ENCODE measurements at regions not wholly inside any gene's neighbourhood (a gene's known extent, or its start where the extent isn't known, plus 50 kb on each side); places are given as distances from the start of the nearest gene placed in this dataset.

DNA sequence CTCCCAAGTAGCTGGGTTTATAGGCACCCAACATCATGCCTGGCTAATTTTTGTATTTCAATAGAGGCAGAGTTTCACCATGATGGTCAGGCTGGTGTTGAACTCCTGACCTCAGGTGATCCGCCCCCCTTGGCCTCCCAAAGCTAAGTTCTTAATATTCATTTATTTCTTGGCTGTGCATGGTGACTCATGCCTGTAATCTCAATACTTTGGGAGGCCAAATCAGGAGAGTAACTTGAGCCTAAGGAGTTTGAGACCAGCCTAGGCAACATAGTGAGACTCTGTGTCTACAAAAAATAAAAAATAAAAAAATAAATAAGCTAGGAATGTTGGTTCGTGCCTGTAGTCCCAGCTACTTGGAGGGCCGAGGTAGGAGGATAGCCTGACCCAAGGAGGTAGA is 587.1 kb upstream of the FTMT start:
- in situ Hi-C loops (cut with MboI), result no loop called here
- Histone ChIP-seq H3K9me3 (replicated peaks; ENCODE audit: control insufficient read depth, insufficient read depth, low read depth, low read length) (no peaks in the 10 kb centered on the region; the same call in 1 of the 2 replicates), H2AFZ (ENCODE audit: low read depth, low read length) (no peak overlapping the region), H3K4me3 (no peak overlapping the region), H3K4me2 (ENCODE audit: insufficient read depth, low read length) (no peak overlapping the region), H3K4me1 (replicated peaks in 1 of 2; ENCODE audit: control insufficient read depth in 2 of 2, insufficient read depth in 2 of 2, low read length in 2 of 2) (no peaks in the 10 kb centered on the region), H3K27me3 (ENCODE audit: control insufficient read depth in 2 of 2, insufficient read depth in 2 of 2, low read length in 2 of 2) (no peaks in the 10 kb centered on the region), H3K27ac (ENCODE audit: extremely low read depth, low read depth, low read length) (no peak overlapping the region), H3K79me2 (ENCODE audit: control insufficient read depth, insufficient read depth, low read length) (no peaks in the 10 kb centered on the region), H3K9me1 (ENCODE audit: control insufficient read depth, insufficient read depth, low read length) (no peaks in the 10 kb centered on the region), H3K9ac (ENCODE audit: insufficient read depth in 1 of 2, low read depth in 2 of 2, low read length in 2 of 2) (no peak overlapping the region), H4K20me1 (replicated peaks; ENCODE audit: control insufficient read depth, insufficient read depth, low read length) (no peaks in the 10 kb centered on the region), H3K36me3 (ENCODE audit: control insufficient read depth, insufficient read depth, low read length) (no peaks in the 10 kb centered on the region)
- ChIA-PET POLR2A (no interaction called here), CTCF (ENCODE audit: low intra/inter-chr PET ratio) (no interaction called here)
- BruUV-seq (replicated peaks), result no TSS peak
- FAIRE-seq, result no peak
- ATAC-seq, result no peak
- DNase-seq (ENCODE audit: extremely low read depth in 1 of 4, low spot score in 3 of 4), result no peak
- intact Hi-C loops (cut with micrococcal nuclease), result no loop called here
- TF ChIP-seq MECOM (CRISPR knock-in tag; IDR thresholded peaks at IDR 0.05) (no peak), GABPB1 (CRISPR knock-in tag; IDR thresholded peaks at IDR 0.05) (no peak), ZSCAN32 (CRISPR knock-in tag; IDR thresholded peaks at IDR 0.05) (no peak), HEY1 (CRISPR knock-in tag; IDR thresholded peaks at IDR 0.05; ENCODE audit: borderline replicate concordance) (no peak)
- TF ChIP-seq, protein P1, sequence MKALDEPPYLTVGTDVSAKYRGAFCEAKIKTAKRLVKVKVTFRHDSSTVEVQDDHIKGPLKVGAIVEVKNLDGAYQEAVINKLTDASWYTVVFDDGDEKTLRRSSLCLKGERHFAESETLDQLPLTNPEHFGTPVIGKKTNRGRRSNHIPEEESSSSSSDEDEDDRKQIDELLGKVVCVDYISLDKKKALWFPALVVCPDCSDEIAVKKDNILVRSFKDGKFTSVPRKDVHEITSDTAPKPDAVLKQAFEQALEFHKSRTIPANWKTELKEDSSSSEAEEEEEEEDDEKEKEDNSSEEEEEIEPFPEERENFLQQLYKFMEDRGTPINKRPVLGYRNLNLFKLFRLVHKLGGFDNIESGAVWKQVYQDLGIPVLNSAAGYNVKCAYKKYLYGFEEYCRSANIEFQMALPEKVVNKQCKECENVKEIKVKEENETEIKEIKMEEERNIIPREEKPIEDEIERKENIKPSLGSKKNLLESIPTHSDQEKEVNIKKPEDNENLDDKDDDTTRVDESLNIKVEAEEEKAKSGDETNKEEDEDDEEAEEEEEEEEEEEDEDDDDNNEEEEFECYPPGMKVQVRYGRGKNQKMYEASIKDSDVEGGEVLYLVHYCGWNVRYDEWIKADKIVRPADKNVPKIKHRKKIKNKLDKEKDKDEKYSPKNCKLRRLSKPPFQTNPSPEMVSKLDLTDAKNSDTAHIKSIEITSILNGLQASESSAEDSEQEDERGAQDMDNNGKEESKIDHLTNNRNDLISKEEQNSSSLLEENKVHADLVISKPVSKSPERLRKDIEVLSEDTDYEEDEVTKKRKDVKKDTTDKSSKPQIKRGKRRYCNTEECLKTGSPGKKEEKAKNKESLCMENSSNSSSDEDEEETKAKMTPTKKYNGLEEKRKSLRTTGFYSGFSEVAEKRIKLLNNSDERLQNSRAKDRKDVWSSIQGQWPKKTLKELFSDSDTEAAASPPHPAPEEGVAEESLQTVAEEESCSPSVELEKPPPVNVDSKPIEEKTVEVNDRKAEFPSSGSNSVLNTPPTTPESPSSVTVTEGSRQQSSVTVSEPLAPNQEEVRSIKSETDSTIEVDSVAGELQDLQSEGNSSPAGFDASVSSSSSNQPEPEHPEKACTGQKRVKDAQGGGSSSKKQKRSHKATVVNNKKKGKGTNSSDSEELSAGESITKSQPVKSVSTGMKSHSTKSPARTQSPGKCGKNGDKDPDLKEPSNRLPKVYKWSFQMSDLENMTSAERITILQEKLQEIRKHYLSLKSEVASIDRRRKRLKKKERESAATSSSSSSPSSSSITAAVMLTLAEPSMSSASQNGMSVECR (CRISPR knock-in tag; IDR thresholded peaks at IDR 0.05), result no peak
- TF ChIP-seq, protein P2, sequence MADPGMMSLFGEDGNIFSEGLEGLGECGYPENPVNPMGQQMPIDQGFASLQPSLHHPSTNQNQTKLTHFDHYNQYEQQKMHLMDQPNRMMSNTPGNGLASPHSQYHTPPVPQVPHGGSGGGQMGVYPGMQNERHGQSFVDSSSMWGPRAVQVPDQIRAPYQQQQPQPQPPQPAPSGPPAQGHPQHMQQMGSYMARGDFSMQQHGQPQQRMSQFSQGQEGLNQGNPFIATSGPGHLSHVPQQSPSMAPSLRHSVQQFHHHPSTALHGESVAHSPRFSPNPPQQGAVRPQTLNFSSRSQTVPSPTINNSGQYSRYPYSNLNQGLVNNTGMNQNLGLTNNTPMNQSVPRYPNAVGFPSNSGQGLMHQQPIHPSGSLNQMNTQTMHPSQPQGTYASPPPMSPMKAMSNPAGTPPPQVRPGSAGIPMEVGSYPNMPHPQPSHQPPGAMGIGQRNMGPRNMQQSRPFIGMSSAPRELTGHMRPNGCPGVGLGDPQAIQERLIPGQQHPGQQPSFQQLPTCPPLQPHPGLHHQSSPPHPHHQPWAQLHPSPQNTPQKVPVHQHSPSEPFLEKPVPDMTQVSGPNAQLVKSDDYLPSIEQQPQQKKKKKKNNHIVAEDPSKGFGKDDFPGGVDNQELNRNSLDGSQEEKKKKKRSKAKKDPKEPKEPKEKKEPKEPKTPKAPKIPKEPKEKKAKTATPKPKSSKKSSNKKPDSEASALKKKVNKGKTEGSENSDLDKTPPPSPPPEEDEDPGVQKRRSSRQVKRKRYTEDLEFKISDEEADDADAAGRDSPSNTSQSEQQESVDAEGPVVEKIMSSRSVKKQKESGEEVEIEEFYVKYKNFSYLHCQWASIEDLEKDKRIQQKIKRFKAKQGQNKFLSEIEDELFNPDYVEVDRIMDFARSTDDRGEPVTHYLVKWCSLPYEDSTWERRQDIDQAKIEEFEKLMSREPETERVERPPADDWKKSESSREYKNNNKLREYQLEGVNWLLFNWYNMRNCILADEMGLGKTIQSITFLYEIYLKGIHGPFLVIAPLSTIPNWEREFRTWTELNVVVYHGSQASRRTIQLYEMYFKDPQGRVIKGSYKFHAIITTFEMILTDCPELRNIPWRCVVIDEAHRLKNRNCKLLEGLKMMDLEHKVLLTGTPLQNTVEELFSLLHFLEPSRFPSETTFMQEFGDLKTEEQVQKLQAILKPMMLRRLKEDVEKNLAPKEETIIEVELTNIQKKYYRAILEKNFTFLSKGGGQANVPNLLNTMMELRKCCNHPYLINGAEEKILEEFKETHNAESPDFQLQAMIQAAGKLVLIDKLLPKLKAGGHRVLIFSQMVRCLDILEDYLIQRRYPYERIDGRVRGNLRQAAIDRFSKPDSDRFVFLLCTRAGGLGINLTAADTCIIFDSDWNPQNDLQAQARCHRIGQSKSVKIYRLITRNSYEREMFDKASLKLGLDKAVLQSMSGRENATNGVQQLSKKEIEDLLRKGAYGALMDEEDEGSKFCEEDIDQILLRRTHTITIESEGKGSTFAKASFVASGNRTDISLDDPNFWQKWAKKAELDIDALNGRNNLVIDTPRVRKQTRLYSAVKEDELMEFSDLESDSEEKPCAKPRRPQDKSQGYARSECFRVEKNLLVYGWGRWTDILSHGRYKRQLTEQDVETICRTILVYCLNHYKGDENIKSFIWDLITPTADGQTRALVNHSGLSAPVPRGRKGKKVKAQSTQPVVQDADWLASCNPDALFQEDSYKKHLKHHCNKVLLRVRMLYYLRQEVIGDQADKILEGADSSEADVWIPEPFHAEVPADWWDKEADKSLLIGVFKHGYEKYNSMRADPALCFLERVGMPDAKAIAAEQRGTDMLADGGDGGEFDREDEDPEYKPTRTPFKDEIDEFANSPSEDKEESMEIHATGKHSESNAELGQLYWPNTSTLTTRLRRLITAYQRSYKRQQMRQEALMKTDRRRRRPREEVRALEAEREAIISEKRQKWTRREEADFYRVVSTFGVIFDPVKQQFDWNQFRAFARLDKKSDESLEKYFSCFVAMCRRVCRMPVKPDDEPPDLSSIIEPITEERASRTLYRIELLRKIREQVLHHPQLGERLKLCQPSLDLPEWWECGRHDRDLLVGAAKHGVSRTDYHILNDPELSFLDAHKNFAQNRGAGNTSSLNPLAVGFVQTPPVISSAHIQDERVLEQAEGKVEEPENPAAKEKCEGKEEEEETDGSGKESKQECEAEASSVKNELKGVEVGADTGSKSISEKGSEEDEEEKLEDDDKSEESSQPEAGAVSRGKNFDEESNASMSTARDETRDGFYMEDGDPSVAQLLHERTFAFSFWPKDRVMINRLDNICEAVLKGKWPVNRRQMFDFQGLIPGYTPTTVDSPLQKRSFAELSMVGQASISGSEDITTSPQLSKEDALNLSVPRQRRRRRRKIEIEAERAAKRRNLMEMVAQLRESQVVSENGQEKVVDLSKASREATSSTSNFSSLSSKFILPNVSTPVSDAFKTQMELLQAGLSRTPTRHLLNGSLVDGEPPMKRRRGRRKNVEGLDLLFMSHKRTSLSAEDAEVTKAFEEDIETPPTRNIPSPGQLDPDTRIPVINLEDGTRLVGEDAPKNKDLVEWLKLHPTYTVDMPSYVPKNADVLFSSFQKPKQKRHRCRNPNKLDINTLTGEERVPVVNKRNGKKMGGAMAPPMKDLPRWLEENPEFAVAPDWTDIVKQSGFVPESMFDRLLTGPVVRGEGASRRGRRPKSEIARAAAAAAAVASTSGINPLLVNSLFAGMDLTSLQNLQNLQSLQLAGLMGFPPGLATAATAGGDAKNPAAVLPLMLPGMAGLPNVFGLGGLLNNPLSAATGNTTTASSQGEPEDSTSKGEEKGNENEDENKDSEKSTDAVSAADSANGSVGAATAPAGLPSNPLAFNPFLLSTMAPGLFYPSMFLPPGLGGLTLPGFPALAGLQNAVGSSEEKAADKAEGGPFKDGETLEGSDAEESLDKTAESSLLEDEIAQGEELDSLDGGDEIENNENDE (IDR thresholded peaks at IDR 0.05; ENCODE audit: low read depth, low read length), result no peak
- 3% methylated on average over 3 of the region's 3 CpGs for WGBS (ENCODE audit: insufficient coverage, low coverage, missing lambda C conversion rate)

Data from K562 (cell line).